GM21447 (cell line): ENCODE measurements at regions not wholly inside any gene's neighbourhood (a gene's known extent, or its start where the extent isn't known, plus 50 kb on each side); places are given as distances from the start of the nearest gene placed in this dataset.

ENCODE experiments used
- ATAC-seq: cut with Tn5 transposase; IDR thresholded peaks from one replicate; pipeline ENCODE4 v1.9.1; 2021; ENCODE audit not compliant: unreplicated experiment

DNA sequence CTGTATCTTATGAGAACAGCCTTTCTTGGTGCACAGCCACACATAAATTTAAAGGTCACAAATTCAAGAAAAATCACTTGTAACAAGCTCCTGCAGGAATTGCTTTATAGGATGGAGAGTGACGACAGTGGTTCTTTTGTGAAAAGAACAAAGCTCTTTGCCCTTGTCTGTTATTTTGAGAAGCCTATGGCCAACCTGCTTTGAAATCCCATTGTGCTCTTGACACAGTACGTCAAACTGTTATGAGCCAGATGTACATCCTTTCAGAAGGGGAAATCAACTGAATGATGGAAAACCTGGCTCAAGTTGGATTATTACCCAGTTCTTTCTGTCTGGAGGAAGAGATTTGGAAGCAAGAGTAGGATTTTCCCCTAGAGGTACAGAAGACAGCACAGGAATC, 1454.2 kb downstream of the ARAP2 start:
- ATAC-seq, result no peak

DNA sequence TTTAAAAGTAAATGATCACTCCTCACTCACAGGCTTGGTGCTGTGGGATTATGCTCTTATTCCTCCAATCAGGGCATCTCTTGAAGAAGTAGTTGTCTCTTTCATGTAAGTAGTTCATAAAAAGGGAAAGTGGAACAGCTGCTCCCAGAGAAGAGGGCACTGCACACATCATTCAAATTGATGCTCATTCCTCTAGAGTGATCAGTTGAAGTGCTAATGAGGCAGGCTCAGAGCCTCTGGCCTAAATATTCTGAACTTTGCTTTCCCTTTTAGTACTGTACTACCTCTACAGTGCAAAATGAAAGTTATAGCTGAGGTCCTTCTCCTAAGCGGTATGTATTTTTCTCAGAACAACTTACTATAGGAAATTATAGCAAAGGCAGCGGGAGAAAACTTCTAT, 1453.1 kb downstream of the ARAP2 start:
- ATAC-seq, result no peak

DNA sequence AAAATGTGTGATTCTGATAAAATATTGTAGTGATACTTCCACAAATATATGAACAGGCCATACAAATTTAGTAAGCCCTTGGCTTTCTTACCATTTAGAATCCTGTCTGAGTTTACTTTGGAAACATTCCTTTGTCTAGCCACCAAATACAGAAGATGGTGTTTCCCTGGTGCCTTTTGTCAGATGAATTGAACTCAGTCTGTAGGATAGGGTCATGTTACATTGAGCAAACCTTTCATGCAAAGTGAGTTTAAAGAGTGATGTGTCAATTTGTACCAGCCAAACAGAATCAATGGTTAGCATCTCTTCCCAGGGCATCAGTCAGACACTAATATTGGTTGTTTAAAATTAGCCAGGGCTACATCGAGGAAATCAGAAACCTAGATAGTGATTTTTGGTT, 1443.4 kb downstream of the ARAP2 start:
- ATAC-seq, result no peak

DNA sequence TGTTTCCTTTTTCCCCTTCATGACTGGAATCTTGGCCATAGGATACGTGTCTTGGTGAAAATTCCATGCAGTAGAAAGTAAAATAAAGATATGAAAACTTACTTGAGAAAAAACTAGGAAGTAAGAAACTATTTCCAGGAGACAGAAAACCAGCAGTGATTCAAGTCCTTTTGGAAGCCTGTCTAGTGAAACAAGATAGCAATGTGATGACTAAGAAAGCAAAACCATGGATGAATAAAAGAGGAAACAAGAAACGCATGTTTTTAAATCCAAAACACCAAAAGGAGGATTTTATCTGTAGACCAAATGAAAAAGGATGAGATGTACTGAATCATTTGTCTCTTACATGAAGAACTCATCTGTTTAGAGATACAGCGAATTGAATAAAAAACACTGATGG, 1430.0 kb downstream of the ARAP2 start:
- no peak for ATAC-seq

DNA sequence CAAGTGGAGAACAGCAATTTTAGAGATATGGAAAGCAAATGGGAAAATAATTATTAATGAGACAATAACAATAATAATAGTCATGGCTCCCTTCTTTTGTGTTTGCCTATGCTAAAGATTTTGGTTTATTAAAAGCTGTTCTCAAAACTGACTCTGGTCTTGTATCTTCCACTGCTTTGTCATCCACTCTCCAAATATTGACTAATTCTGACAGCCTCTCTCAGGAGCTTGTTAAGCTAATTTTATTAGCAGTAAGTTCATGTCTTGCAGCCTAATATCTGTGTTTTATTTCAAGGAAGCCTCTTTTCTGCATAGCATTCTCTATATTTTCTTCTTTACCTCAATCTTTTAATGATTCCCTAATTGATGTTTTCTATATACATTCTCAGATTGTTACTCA, 1419.8 kb downstream of the ARAP2 start:
- ATAC-seq, result no peak

DNA sequence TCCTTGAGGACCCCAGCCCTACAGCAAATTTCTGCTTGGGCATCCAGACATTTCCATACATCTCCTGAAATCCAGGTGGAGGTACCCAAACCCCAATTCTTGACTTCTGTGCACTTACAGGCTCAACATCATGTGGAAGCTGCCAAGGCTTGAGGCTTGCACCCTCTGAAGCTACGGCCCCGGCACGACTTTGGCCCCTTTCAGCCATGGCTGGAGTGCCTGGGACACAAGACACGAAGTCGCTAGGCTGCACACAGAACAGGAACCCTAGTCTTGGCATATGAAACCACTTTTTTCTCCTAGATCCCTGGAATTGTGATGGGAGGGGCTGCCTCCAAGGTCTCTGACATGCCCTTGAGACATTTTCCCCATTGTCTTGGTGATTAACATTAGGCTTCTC, 1417.7 kb downstream of the ARAP2 start:
- ATAC-seq, result no peak

DNA sequence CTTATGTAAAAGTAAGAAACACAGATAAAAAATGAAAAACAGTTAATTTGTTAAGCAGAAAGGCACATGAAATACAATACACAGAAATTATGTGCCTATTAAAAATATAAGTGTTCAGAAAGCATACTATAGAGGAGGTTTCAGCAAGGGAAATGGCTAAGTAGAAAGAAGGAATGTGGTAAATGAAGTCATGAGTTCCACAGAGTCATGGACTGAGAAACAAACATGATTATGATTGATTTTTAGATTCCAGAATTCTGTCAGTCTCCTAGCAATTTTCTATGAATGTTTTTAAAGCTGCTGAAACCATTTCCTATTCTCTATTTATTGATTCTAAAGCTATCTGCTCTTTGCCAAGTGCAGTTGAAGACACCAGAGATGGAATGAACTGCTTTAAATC, 1398.4 kb downstream of the ARAP2 start:
- no peak for ATAC-seq

DNA sequence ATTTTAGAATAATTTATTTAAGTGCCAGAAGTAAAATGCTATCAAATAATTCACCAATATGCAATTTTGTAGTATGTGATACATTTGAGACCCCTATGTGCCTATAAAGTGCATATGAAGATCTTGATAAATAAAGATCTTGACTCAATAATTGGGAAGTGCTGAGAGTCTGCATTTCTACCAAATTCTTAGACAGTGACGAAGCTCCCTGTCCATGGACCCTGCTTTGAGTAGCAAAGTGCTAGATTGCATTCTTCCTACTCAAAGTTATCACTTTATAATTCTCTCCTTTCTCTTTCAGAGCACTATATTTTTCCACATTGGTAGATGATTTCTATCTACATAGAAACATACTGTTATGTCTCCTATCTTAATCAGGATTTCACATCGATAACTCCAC, 1393.9 kb downstream of the ARAP2 start:
- no peak for ATAC-seq

DNA sequence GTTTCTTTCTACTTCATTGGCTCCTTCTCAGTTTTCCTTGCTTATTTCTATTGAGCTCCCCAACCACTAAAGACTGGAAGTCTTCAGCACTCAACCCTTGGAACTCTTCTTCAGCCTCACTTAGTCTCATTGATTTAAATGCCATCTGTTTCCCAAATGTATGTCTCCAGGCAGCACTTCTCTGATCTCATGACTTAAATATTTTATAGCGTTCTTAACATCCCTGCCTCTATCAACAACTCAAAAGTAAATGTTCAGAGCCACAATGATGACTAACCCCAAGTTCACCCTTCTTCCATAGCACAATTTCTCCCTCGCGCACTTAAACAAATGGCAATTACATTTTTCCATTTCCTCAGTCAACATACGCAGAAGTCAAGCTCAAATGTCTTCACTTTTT, 1393.3 kb downstream of the ARAP2 start:
- no peak for ATAC-seq

DNA sequence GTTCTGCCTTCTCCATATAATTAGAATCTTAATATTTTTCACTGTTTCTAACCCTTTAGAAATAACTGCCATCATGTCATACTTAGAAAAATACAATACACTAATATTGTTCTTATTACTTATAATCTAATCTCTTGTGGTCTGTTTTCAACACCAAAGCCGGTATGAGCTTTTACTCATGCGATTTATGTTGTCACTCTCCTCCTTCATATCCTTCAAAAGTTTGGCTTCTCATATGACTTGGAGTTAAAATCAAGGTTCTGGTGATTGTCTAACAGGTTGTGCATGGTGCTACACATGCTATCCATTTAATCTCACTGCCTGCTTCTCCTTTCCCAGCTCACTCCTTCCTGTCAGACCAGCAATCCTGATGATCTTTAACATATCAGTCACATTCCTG, 1392.9 kb downstream of the ARAP2 start:
- no peak for ATAC-seq

DNA sequence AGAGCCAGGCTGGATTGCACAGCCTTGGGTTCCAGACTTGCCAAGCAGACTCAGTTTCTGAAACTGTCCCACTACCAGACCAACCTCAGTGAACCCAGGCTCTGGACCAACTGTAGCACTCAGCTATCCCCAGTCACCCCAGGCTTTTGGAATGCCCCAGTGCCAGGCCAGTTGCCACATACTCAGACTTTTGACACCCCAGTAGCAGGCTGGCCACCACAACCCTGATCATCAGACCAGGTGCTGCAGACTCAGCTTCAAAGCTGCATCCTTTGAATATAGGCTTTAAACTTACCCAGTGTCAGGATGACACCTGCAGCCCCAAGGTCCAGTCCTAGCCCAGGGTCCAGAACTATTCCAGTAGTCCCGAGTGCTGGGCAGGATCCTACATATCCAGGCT, 1389.9 kb downstream of the ARAP2 start:
- ATAC-seq, result no peak

DNA sequence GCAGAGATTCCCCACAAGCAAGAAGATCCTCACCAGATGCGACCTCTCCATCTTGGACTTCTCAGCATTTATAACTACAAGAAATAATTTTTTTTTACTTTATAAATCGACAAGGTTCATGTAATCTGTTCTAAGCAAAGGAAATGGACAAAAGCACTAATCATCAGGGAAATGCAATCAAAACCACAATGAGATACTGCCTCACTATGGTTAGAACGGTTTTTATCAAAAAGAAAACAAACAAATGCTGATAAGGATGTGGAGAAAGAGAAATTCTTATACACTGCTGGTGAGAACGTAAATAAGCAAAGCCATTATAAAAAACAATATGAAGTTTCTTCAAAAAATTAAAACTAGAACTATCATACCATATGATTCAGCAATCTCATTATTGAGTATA, 1382.6 kb downstream of the ARAP2 start:
- no peak for ATAC-seq

DNA sequence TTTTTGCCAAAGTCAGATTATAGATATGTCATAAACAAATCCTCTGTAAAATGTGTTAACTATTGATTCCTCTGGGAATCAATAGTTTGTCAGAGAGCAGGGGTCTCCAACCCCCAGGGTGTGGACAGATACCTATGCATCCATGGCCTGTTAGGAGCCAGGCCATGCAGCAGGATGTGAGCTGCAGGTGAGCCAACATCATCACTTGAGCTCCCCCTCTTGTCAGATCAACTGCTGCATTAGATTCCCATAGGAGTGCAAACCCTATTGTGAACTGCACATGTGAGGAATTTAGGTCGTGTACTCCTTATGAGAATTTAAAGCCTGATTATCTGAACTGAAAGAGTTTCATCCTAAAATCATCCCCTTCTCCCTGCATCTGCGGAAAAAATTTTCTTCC, 1365.4 kb downstream of the ARAP2 start:
- no peak for ATAC-seq

DNA sequence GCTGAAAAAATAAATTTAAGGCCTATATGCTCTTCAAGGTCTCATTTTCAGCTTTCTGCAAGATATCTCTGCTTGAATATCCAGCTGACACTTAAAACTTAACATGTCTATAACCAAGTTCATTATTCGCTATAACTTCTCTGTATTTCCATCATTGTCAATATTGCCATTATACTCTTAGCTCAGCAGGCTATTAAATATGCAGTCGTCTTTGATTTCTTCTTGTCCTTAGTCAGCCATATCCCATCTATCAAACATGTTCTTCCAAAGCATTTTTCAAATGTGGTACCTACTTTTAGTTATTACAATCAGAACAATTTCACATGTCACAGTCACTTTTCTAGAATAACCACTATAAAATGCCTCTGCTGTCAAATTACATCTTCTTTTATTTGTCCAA, 1364.1 kb downstream of the ARAP2 start:
- ATAC-seq, result no peak

DNA sequence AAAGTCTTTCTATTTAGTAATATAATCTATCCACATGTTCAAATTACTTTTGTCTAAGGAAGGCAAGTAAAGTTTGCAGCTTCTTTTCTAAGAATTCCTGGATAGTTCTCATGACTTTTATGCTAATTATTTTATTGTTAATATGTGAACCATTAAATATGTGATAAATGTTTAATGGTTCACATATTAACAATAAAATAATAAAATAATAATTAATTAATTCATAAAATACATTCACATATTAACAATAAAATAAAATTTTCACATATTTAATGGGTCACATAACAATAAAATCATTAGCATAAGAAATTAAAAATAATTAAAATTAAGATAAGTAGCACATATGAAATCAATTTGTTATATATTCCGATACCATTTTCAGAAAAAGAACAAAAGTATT, 1352.4 kb downstream of the ARAP2 start:
- no peak for ATAC-seq

DNA sequence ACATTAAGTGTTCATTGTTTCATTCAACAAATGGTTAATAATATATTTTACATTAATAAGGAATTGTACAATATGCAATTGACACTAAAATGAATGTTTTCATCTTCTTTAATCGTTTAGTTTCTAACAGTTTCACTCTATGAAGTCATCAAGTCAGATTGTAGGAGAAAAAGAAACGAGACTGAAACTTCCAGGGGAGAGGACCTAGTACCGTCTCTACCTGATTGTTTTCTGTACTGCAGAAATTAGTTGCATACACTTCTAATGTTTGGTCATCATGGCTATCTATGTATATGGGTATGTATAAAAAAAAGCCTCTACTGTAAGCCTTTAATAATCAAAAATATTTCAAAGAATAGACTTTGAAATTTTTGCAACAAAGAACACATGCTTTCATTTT, 1350.9 kb downstream of the ARAP2 start:
- no peak for ATAC-seq

DNA sequence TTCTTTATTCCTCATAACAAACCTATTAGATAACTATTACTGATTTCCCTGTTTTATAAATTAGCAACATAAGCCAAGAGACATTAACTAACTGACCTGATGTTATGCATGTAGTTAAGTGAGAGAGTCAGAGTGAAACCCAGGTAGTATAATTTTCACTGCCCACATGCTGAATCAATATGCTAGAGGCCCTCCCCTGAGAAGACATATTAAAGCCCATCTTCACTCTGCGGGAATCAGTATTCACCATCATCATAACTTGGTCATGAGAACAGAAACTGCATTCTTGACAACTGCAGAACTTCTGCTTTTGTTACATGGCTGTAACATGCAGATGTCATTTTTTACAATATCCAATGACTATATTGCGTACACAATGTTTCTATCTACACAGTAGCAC, 1324.3 kb downstream of the ARAP2 start:
- no peak for ATAC-seq

DNA sequence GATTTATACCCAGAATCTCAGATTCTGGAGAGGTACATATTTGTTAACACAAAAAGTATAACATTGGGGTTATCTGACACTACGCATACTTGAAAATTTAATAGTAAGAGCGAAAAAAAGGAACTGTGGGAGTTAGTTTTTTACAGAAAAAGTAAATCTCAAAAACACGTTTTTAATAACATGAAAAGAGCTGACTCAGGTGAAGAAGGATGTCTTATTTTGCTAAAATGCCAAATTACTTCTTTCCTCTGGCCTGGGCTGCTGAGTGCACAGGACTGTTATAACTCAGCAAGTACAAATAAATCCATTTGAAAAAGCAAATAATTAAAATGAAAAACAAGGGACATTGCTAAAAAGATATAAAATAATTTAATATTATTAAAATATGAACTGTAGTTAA, 1322.9 kb downstream of the ARAP2 start:
- no peak for ATAC-seq

DNA sequence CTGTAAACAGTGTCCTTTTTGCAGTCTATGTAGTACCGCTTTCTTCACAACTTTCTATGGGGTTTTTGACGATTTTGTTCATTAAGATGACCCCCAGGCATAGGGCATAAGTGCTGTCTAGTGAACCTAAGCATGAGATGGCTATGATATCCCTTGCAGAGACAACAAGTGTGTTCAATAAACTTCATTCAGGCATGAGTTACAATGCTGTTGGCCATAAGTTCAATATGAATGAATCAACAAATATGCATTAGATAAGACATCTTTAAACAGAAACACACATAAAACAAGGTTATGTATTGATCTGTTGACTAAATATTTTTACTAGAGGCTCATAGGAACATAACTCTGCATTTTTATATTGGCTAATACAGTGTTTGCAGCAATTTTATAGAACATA, 1322.0 kb downstream of the ARAP2 start:
- no peak for ATAC-seq

DNA sequence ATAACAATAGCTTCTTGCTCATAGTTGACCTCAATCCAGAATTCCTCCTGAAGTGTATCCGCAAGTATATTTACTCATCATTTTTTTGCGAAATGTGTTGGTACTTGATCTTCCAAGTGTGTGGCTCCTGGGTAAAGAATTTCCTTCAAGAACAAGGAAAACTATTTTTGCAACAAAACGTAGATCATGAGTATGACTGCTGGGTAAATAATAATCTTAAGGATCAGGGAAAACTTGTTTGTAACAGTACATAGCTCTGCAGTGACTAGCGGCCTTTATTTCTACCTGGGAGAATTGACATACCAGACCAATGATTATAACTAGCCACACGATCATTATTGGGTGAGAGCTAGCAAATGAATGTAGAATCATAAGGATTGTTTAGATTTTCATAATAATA, 1311.7 kb downstream of the ARAP2 start:
- no peak for ATAC-seq

DNA sequence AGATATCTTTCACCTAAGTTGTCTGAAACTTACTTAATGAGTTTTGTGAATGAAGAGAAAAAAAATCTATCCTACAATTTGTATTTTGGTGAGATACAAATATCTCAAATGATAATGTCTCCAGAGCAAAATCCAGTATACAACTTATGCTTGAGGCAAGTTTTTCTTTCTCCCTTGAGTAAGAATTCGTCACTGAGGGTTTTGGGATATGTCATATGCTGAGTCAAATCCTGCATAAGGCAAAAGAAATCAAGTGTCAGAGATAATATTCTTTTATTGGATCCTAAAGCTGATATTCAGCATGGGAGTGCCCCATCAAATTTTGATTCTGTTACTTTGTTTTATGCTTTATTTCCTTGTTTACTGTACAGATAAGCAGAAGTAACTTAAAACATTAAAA, 1308.6 kb downstream of the ARAP2 start:
- no peak for ATAC-seq

DNA sequence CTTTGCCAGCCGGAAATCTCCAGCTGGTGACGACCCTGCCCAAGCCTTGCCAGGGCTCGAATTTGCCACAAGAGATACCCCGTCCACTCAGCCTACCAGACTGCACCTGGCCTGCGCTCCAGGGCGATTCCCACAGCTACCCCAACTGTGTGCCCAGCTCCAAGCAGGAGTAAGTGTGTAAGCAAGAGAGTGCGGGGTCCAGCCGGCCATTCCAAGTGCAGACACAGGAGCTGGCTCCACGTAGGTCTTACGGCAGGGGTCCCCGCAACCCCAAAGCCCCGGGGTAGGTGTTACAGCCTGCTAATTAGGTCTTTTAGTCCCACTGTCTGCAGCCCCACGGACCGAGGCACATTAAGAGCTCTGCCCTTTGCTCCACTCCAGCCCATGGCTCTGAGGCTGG, 1305.2 kb downstream of the ARAP2 start:
- no peak for ATAC-seq

DNA sequence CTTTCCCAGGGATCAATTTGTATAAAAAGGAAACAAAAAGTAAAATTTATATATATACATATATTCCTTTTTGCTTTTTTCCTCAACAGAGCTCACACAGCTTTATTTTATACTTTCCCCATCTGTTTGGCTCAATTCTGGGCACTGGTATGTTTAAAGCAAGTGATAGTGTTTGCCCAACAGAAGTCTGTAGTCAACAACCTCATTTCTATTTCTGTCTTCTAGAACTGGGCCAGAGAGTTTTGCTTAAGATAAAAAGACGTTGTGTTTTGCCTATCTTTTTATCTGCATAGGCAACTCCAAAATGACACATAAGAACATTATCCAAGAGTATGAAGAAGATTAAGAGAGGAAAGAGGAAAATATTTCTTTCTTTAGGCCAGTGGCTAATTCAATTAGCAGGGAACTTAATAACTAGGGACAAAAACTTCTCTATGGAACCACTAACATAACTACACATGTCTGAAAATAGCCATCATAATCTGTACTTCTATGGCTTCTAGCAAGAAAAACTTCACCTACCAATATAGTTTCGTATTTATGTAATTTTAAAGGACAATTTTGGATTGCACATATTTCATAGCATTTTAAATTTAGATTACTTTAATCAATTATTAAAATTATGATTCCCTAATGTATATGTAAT, 1300.5 kb downstream of the ARAP2 start:
- ATAC-seq, result no peak

DNA sequence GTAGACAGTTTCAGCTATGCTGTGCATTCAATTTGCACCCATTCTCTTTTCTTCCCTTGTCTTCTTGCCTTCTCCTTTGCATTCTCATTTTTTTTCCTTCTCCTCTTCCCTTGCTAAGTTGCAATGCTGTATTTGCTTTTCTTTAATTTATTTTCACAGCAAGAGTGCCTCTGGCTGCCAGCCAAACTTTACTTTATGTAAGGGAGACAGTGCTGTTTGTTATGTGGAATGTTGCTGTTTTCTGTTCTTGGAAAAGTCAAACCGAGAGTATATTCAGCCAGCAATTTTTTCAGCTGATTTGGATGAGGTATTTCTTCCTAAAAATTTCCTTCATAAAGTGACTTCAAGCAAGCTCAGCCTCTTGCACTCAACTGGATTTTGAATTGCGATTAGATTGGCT, 1293.4 kb downstream of the ARAP2 start:
- no peak for ATAC-seq
